Left lung (tissue), 4 donors: ENCODE measurements at regions not wholly inside any gene's neighbourhood (a gene's known extent, or its start where the extent isn't known, plus 50 kb on each side); places are given as distances from the start of the nearest gene placed in this dataset.

Experiments
- ATAC-seq: fragments of 200-7000 bp; cut with Tn5 transposase; one replicate; pipeline ENCODE4 v1.9.1; 2020; ENCODE audit warnings: moderate library complexity
- DNase-seq, 4 donors: peaks; one replicate each; pipeline ENCODE4 v3.0.0-alpha.2; 2013 to 2020
- H3K27ac ChIP-seq, 2 donors: fragments of 200-600 bp; sonication (generic) in 1 of 2; one replicate each; pipeline versions ENCODE4 v1.5.0 to v1.8.0; 2020 to 2021
- H3K27me3 ChIP-seq, 2 donors: fragments of 200-600 bp; sonication (generic) in 1 of 2; one replicate each; pipeline versions ENCODE4 v1.5.0 to v1.8.0; 2020 to 2021
- H3K36me3 ChIP-seq, 2 donors: fragments of 200-600 bp; sonication (generic) in 1 of 2; one replicate each; pipeline versions ENCODE4 v1.5.0 to v1.8.0; 2020 to 2021
- H3K4me1 ChIP-seq, 2 donors: fragments of 200-600 bp; one replicate each; pipeline ENCODE4 v1.8.0; 2021
- H3K4me3 ChIP-seq, 2 donors: fragments of 200-600 bp; sonication (generic) in 1 of 2; one replicate each; pipeline versions ENCODE4 v1.5.0 to v1.8.0; 2020 to 2021; ENCODE audit warnings: mild to moderate bottlenecking in 1 of 2
- H3K9me3 ChIP-seq, 2 donors: fragments of 200-600 bp; sonication (generic) in 1 of 2; one replicate each; pipeline versions ENCODE4 v1.5.0 to v1.8.0; 2020 to 2021
- intact Hi-C, 2 donors: fragments of 100-400 bp; cut with DNase I; formaldehyde crosslinking; loops; one replicate each; pipeline versions ENCODE4 v1.11.2 to v1.14.2; 2022
- TF ChIP-seq, protein P1 (sequence below), 2 donors: fragments of 200-600 bp; sonication (generic) in 1 of 2; IDR thresholded peaks; one replicate each; pipeline versions ENCODE4 v1.5.0 to v1.8.0; 2021; ENCODE audit warnings: antibody characterized with exemption in 2 of 2
- donor health status: DM: no; HTN: yes; CAD: no.
- donor health status: DM: no; HTN: no; CAD: no.

GRCh38 chr20:56766528-56766927 lies 137.4 kb downstream of the TFAP2C start:
- Histone ChIP-seq H3K9me3 (no peaks in the 10 kb centered on the region), H3K4me3 (no peak overlapping the region), H3K27ac (no peak overlapping the region), H3K36me3 (no peaks in the 10 kb centered on the region), H3K27me3 (peaks cover 0 to 9% of the 10 kb centered on the region in 2 donors), H3K4me1 (no peaks in the 10 kb centered on the region)
- DNase-seq: no peak
- no peak for ATAC-seq
- intact Hi-C loops: no loop called here
- TF ChIP-seq, protein P1, sequence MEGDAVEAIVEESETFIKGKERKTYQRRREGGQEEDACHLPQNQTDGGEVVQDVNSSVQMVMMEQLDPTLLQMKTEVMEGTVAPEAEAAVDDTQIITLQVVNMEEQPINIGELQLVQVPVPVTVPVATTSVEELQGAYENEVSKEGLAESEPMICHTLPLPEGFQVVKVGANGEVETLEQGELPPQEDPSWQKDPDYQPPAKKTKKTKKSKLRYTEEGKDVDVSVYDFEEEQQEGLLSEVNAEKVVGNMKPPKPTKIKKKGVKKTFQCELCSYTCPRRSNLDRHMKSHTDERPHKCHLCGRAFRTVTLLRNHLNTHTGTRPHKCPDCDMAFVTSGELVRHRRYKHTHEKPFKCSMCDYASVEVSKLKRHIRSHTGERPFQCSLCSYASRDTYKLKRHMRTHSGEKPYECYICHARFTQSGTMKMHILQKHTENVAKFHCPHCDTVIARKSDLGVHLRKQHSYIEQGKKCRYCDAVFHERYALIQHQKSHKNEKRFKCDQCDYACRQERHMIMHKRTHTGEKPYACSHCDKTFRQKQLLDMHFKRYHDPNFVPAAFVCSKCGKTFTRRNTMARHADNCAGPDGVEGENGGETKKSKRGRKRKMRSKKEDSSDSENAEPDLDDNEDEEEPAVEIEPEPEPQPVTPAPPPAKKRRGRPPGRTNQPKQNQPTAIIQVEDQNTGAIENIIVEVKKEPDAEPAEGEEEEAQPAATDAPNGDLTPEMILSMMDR (IDR thresholded peaks at IDR 0.05): no peak

DNA sequence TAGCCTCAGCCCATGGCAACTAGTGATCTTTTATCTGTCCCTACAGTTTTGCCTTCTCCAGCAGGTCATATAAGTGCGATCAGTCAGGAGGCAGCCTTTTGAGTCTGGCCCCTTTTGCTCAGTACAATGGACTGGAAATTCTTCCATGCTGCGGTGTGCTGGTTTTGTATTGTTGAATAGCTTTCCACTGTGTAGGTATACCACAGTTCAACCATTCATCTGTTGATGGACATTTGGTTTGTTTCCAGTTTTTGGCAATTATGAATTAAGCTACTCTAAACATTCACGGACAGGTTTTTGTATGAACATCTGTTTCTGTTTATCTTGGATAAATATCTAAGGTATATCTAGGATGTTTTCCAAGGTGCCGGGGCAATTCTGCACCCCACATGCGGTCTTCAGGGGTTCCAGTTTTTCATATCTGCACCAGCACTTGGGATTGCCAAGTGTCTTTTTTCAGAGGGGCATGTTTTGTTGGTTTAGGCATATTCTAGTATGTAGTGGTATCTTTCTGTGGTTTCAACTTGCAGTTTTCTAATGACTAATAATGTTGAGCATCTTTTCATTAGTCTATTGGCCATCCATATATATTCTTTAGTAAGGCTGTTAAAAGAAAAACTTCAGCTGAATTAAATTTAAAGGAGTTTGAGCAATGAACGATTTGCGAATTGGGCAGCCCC lies 141.0 kb downstream of the TFAP2C start:
- Histone ChIP-seq H3K27ac (no peak overlapping the region), H3K36me3 (no peaks in the 10 kb centered on the region), H3K4me3 (no peak overlapping the region), H3K9me3 (no peaks in the 10 kb centered on the region), H3K27me3 (peaks cover 0 to 17% of the 10 kb centered on the region in 2 donors), H3K4me1 (no peaks in the 10 kb centered on the region)
- no peak for DNase-seq
- intact Hi-C loops: no loop called here
- no peak for ATAC-seq
- TF ChIP-seq, protein P1 (IDR thresholded peaks at IDR 0.05): no peak

DNA sequence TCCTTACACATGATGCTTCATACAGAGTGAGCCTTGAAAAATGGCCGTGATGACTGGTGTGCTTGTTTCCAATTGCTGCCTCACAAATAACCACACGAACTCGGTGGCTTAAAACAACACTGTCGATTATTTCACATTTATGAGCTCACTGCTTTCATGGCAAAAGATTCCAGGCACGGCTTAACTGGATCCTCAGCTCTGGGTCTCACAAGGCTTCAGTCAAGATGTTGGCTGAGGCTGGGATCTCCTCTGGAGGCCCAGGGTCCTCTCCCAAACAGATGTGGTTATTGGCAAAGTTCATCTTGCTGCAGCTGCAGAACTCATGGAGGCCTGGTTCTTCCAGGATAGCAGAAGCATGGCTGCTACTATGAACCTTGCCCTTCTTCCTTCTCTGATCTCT lies 144.6 kb downstream of the TFAP2C start:
- TF ChIP-seq, protein P1 (IDR thresholded peaks at IDR 0.05): no peak
- intact Hi-C loops: no loop called here
- Histone ChIP-seq H3K27ac (no peak overlapping the region), H3K9me3 (no peaks in the 10 kb centered on the region), H3K4me3 (no peak overlapping the region), H3K4me1 (no peaks in the 10 kb centered on the region), H3K27me3 (peaks cover 0 to 37% of the 10 kb centered on the region in 2 donors), H3K36me3 (no peaks in the 10 kb centered on the region)
- no peak for DNase-seq
- ATAC-seq: no peak

- ATAC-seq: no peak
- Histone ChIP-seq H3K36me3 (no peaks in the 10 kb centered on the region), H3K4me3 (no peak overlapping the region), H3K9me3 (no peaks in the 10 kb centered on the region), H3K4me1 (no peaks in the 10 kb centered on the region), H3K27me3 (peaks cover 0 to 45% of the 10 kb centered on the region in 2 donors), H3K27ac (no peak overlapping the region)
- no peak for DNase-seq
- intact Hi-C loops: no loop called here
- TF ChIP-seq, protein P1 (IDR thresholded peaks at IDR 0.05): no peak
Measured at GRCh38 chr20:56774873-56775272, 145.8 kb downstream of the TFAP2C start.

DNA sequence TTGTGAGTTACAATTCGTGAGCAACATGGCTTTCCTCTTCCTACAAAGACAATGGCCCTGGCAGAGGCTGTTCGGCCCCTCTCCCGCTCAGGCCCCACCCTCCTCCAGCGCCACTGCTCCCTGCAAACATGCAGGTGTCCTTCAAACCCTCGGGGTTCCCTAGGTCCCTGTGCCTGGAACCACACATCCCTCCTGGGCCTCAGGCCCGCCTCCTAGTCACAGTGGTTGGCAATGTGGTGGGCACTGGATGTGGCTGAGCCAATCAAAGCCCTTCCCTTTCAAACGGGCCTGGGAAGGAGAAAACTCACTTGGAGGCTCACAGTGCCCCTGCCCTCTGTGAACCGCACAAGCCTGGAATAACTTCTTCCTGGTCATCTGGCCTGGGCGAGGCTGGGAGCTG lies 147.2 kb downstream of the TFAP2C start:
- no peak for DNase-seq
- H3K27me3 ChIP-seq: peaks cover 0 to 53% of the 10 kb centered on the region in 2 donors
- TF ChIP-seq, protein P1 (IDR thresholded peaks at IDR 0.05): no peak
- no peak overlapping the region for H3K27ac ChIP-seq
- H3K4me1 ChIP-seq: no peaks in the 10 kb centered on the region
- H3K9me3 ChIP-seq: no peaks in the 10 kb centered on the region
- H3K4me3 ChIP-seq: no peak overlapping the region
- intact Hi-C loops: no loop called here
- no peak for ATAC-seq
- H3K36me3 ChIP-seq: no peaks in the 10 kb centered on the region
